Upper lobe of left lung (tissue), 4 donors: ENCODE measurements at regions not wholly inside any gene's neighbourhood (a gene's known extent, or its start where the extent isn't known, plus 50 kb on each side); places are given as distances from the start of the nearest gene placed in this dataset.

Source experiments
- CTCF ChIP-seq, 6 experiments: fragments of 450-650 bp in 4 of 6; fragments of 200-600 bp in 2 of 6; sonication (generic) in 2 of 6; IDR thresholded peaks; one replicate each; pipeline ENCODE4 v1.5.1; 2016 to 2019; ENCODE audit warnings: antibody characterized with exemption in 6 of 6
- POLR2A ChIP-seq, 4 donors: fragments of 450-650 bp; IDR thresholded peaks; one replicate each; pipeline ENCODE4 v1.5.1; 2016 to 2017; ENCODE audit warnings: antibody characterized with exemption in 4 of 4, mild to moderate bottlenecking in 2 of 4
- POLR2AphosphoS5 ChIP-seq, 2 donors: sonication (generic); formaldehyde crosslinking; IDR thresholded peaks; one replicate each; pipeline ENCODE4 v1.5.1; 2017; ENCODE audit warnings: antibody characterized with exemption in 2 of 2

- TF ChIP-seq POLR2AphosphoS5 (IDR thresholded peaks at IDR 0.05) (no peak), CTCF (IDR thresholded peaks at IDR 0.05) (no peak), POLR2A (IDR thresholded peaks at IDR 0.05) (no peak)
These were observed 173.4 kb downstream of the PAPSS1 start for GRCh38 chr4:107546638-107547037.
